HepG2 (cell line): ENCODE measurements at regions not wholly inside any gene's neighbourhood (a gene's known extent, or its start where the extent isn't known, plus 50 kb on each side); places are given as distances from the start of the nearest gene placed in this dataset.

ENCODE experiments used
- ATAC-seq: fragments of 200-7000 bp; cut with Tn5 transposase; 3 replicates; pipeline ENCODE4 v1.9.1; 2020; ENCODE audit warnings: mild to moderate bottlenecking, moderate library complexity
- BruUV-seq: library from RNA; stranded (reverse); fragments of 400-500 nt; replicated peaks from 2 replicates; lab custom pipeline; 2021; lab: Mats Ljungman, UMichigan
- CTCF ChIA-PET: fragments of 300-600 bp; formaldehyde crosslinking; extraction: SDS; loops from one replicate; lab custom pipeline; 2021; ENCODE audit warnings: low total read pairs, inconsistent platforms, low intra/inter-chr PET ratio; lab: Yijun Ruan, JAX
- POLR2A ChIA-PET: fragments of 350-600 bp; sonication (Branson Sonifier 250); formaldehyde crosslinking; loops from one replicate; lab custom pipeline; 2020; ENCODE audit warnings: antibody characterized with exemption, inconsistent platforms; lab: Yijun Ruan, JAX
- DNase-seq: peaks from one replicate; pipeline ENCODE4 v3.0.0-alpha.2; 2015; ENCODE audit warnings: low spot score
- FAIRE-seq: peaks from 3 replicates; lab custom pipeline; 2011; peaks lifted over from hg19 to GRCh38; lab: Jason Lieb, UNC
- H2AFZ ChIP-seq: one replicate; pipeline ENCODE4 v1.6.1; 2011; ENCODE audit warnings: low read length, inconsistent platforms
- H3K27ac ChIP-seq: fragments of 300-600 bp; 3 replicates; pipeline ENCODE4 v1.8.0; 2011; ENCODE audit warnings: mixed run types, mild to moderate bottlenecking, mixed read lengths, low read length, inconsistent platforms; ENCODE audit not compliant: insufficient read depth; ENCODE audit errors: extremely low read length
- H3K27me3 ChIP-seq, 2 experiments: fragments of 200-600 bp in 1 of 2; 2 replicates in 1 of 2; 3 replicates in 1 of 2; pipeline versions ENCODE4 v1.6.0 to v1.8.0; 2011; ENCODE audit warnings: low read length in 2 of 2, mild to moderate bottlenecking in 2 of 2, moderate library complexity in 2 of 2, inconsistent platforms in 1 of 2; ENCODE audit not compliant: insufficient read depth in 2 of 2, control insufficient read depth in 1 of 2
- H3K36me3 ChIP-seq, 2 experiments: fragments of 200-600 bp in 1 of 2; replicated peaks in 1 of 2; 2 replicates in 1 of 2; 3 replicates in 1 of 2; pipeline versions ENCODE4 v1.5.1 to v1.8.0; 2011; ENCODE audit warnings: low read length in 2 of 2, inconsistent platforms in 1 of 2; ENCODE audit not compliant: insufficient read depth in 2 of 2, control insufficient read depth in 1 of 2
- H3K4me1 ChIP-seq: 2 replicates; pipeline ENCODE4 v1.5.1; 2012; ENCODE audit warnings: low read length, inconsistent platforms; ENCODE audit not compliant: insufficient read depth
- H3K4me2 ChIP-seq: 2 replicates; pipeline ENCODE4 v1.6.0; 2011; ENCODE audit warnings: low read depth, low read length, inconsistent platforms
- H3K4me3 ChIP-seq, 3 experiments: fragments of 200-600 bp in 1 of 3; sonication (generic), shearing (Covaris generic) in 1 of 3; replicated peaks in 1 of 3; 2 replicates each; pipeline ENCODE4 v1.5.1; 2011 to 2016; ENCODE audit warnings: low read length in 3 of 3, inconsistent platforms in 2 of 3, low read depth in 2 of 3, mild to moderate bottlenecking in 2 of 3, control low read depth in 1 of 3, mixed read lengths in 1 of 3; ENCODE audit not compliant: insufficient read depth in 1 of 3
- H3K79me2 ChIP-seq: one replicate; pipeline ENCODE4 v1.6.1; 2011; ENCODE audit warnings: low read length, inconsistent platforms; ENCODE audit not compliant: insufficient read depth
- H3K9ac ChIP-seq: 2 replicates; pipeline ENCODE4 v1.6.0; 2011; ENCODE audit warnings: mild to moderate bottlenecking, low read depth, low read length, inconsistent platforms; ENCODE audit not compliant: insufficient read depth
- H3K9me3 ChIP-seq: 2 replicates; pipeline ENCODE4 v1.5.1; 2012; ENCODE audit warnings: mild to moderate bottlenecking, low read length
- H4K20me1 ChIP-seq: 2 replicates; pipeline ENCODE4 v1.6.0; 2011; ENCODE audit warnings: inconsistent platforms, mild to moderate bottlenecking, low read length, moderate library complexity; ENCODE audit not compliant: insufficient read depth
- FOXP1 ChIP-seq, 2 experiments: fragments of 450-650 bp in 1 of 2; IDR thresholded peaks; 2 replicates each; pipeline ENCODE4 v1.6.1; 2017 to 2018; ENCODE audit warnings: antibody characterized with exemption in 1 of 2
- HDAC1 ChIP-seq: sonication (generic); formaldehyde crosslinking; IDR thresholded peaks from 2 replicates; pipeline ENCODE4 v1.5.1; 2020; ENCODE audit warnings: mild to moderate bottlenecking, missing genetic modification reagents
- JARID2 ChIP-seq: sonication (generic); formaldehyde crosslinking; IDR thresholded peaks from 2 replicates; pipeline ENCODE4 v1.8.1; 2023; ENCODE audit warnings: missing genetic modification reagents, inconsistent platforms; ENCODE audit not compliant: insufficient replicate concordance
- KMT2A ChIP-seq: sonication (generic); formaldehyde crosslinking; IDR thresholded peaks from 2 replicates; pipeline ENCODE4 v1.4.0; 2020; ENCODE audit warnings: missing genetic modification reagents
- MTA1 ChIP-seq: sonication (generic); formaldehyde crosslinking; IDR thresholded peaks from 2 replicates; pipeline ENCODE4 v1.4.0; 2020; ENCODE audit warnings: missing genetic modification reagents, mild to moderate bottlenecking, borderline replicate concordance
- NFKB2 ChIP-seq: sonication (generic); formaldehyde crosslinking; IDR thresholded peaks from 2 replicates; pipeline ENCODE4 v1.4.0; 2020; ENCODE audit warnings: missing genetic modification reagents, borderline replicate concordance
- NRL ChIP-seq: sonication (generic); formaldehyde crosslinking; IDR thresholded peaks from 2 replicates; pipeline ENCODE4 v1.5.0; 2020; ENCODE audit warnings: missing genetic modification reagents, mild to moderate bottlenecking, moderate library complexity, borderline replicate concordance
- PAWR ChIP-seq: sonication (generic); formaldehyde crosslinking; IDR thresholded peaks from 2 replicates; pipeline ENCODE4 v1.4.0; 2020; ENCODE audit warnings: missing genetic modification reagents, mild to moderate bottlenecking, borderline replicate concordance
- POLR2G ChIP-seq: fragments of 200-400 bp; formaldehyde crosslinking; IDR thresholded peaks from 2 replicates; pipeline ENCODE4 v1.6.1; 2018; ENCODE audit warnings: mild to moderate bottlenecking, low read depth, low read length, moderate library complexity
- PTBP1 ChIP-seq: fragments of 200-400 bp; formaldehyde crosslinking; IDR thresholded peaks from 2 replicates; pipeline ENCODE4 v1.6.1; 2018; ENCODE audit warnings: low read length, low read depth; ENCODE audit not compliant: poor library complexity, severe bottlenecking
- RBM22 ChIP-seq: fragments of 200-400 bp; formaldehyde crosslinking; optimal IDR thresholded peaks from 2 replicates; pipeline ENCODE3; 2017; ENCODE audit warnings: mild to moderate bottlenecking, low read length, moderate library complexity
- REL ChIP-seq: sonication (generic); formaldehyde crosslinking; conservative IDR thresholded peaks from 2 replicates; pipeline ENCODE4 v1.8.0; 2022; ENCODE audit warnings: mild to moderate bottlenecking, missing genetic modification reagents, moderate library complexity
- RORA ChIP-seq: sonication (generic); formaldehyde crosslinking; IDR thresholded peaks from 2 replicates; pipeline ENCODE4 v1.5.0; 2020; ENCODE audit warnings: mild to moderate bottlenecking, missing genetic modification reagents, moderate library complexity
- SIN3A ChIP-seq: IDR thresholded peaks from 2 replicates; pipeline ENCODE4 v1.6.1; 2011; ENCODE audit warnings: low read depth, mild to moderate bottlenecking, control low read depth, low read length, borderline replicate concordance
- ZBTB3 ChIP-seq: sonication (generic); formaldehyde crosslinking; IDR thresholded peaks from 2 replicates; pipeline ENCODE4 v1.4.0; 2020; ENCODE audit warnings: low read depth, mild to moderate bottlenecking, moderate library complexity, missing genetic modification reagents, borderline replicate concordance
- ZFP36L2 ChIP-seq: sonication (generic); formaldehyde crosslinking; IDR thresholded peaks from 2 replicates; pipeline ENCODE4 v1.4.0; 2020; ENCODE audit warnings: missing genetic modification reagents
- ZNF10 ChIP-seq: sonication (generic); formaldehyde crosslinking; IDR thresholded peaks from 2 replicates; pipeline ENCODE4 v1.4.0; 2020; ENCODE audit warnings: mild to moderate bottlenecking, low read depth, missing genetic modification reagents, borderline replicate concordance
- ZNF232 ChIP-seq: sonication (generic); formaldehyde crosslinking; IDR thresholded peaks from 2 replicates; pipeline ENCODE4 v1.4.0; 2020; ENCODE audit warnings: missing genetic modification reagents, borderline replicate concordance
- ZNF597 ChIP-seq: sonication (generic); formaldehyde crosslinking; IDR thresholded peaks from 2 replicates; pipeline ENCODE4 v1.5.0; 2020; ENCODE audit warnings: missing genetic modification reagents
- ZNF792 ChIP-seq: IDR thresholded peaks from 2 replicates; pipeline ENCODE4 v1.6.1; 2016
- WGBS: methylation state at CpG from one replicate; pipeline ENCODE4 v1.1.6; 2017; ENCODE audit warnings: low lambda C conversion rate; 5-methylcytosine and 5-hydroxymethylcytosine counted together
- in situ Hi-C: cut with HindIII; loops from 2 replicates; pipeline ENCODE4 v1.10.0; 2017; ENCODE audit warnings: low pct_unique_long_range_greater_than_20kb; ENCODE audit not compliant: extremely low pct_ligation_motif_present
- intact Hi-C: fragments of 100-400 bp; cut with micrococcal nuclease; formaldehyde crosslinking; loops from one replicate; pipeline ENCODE4 v1.10.0; 2022; ENCODE audit not compliant: unreplicated experiment
- TF ChIP-seq, protein P1 (sequence below): sonication (generic); formaldehyde crosslinking; IDR thresholded peaks from 2 replicates; pipeline ENCODE4 v1.9.0; 2022; ENCODE audit warnings: low read depth, missing genetic modification reagents
- TF ChIP-seq, protein P2 (sequence below): IDR thresholded peaks from 2 replicates; pipeline ENCODE4 v1.6.1; 2016; ENCODE audit warnings: missing compliant biosample characterization, missing genetic modification reagents, borderline replicate concordance

DNA sequence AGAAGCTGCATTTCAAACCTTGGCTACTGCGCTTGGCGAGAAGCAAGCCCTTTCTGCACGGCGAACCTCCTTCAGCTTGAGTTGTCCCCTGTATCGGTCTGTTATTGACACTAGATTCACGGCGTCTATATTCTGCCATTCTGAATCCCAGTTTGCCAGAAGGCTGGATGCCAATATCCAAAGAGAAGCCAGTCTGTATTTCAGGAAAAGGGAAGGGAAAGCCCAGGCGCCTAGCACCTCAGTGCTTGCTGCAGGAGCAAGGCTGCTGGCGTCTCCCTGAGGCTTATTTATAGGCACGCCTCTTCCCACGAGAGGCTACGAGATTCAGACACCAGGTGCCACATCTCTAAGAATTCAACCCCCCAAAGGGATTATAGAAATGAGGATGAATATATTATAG, 89.6 kb upstream of the CDH4 start (continued):
- TF ChIP-seq HDAC1 (CRISPR knock-in tag), result no peak
- TF ChIP-seq NRL (CRISPR knock-in tag), result no peak
- no peak for TF ChIP-seq PAWR
- no peak for TF ChIP-seq ZBTB3 (CRISPR knock-in tag)
- no peak for TF ChIP-seq RBM22

- DNase-seq (no peak), FAIRE-seq (no peak), ATAC-seq (no peak)
- intact Hi-C loops (no loop called here), in situ Hi-C loops (no loop called here)
- H3K4me2 ChIP-seq, result no peak overlapping the region
- no peaks in the 10 kb centered on the region for H3K9me3 ChIP-seq
- no peaks in the 10 kb centered on the region for H3K36me3 ChIP-seq
- no peak overlapping the region for H3K27ac ChIP-seq
- H3K9ac ChIP-seq, result no peak overlapping the region
- H3K4me3 ChIP-seq, result no peak overlapping the region
- TF ChIP-seq SIN3A (no peak), KMT2A (CRISPR knock-in tag) (no peak), MTA1 (CRISPR knock-in tag) (no peak), ZNF792 (CRISPR knock-in tag) (no peak), RORA (CRISPR knock-in tag) (no peak), ZFP36L2 (no peak), NFKB2 (CRISPR knock-in tag) (no peak), ZNF10 (CRISPR knock-in tag) (no peak), REL (CRISPR knock-in tag) (no peak), POLR2G (no peak), ZNF232 (CRISPR knock-in tag) (no peak), PAWR (no peak), PTBP1 (no peak), FOXP1 (IDR thresholded peaks at IDR 0.05) (no peak), FOXP1 (CRISPR knock-in tag; IDR thresholded peaks at IDR 0.05) (no peak), ZNF597 (no peak), JARID2 (CRISPR knock-in tag) (no peak)
- TF ChIP-seq, protein P1, sequence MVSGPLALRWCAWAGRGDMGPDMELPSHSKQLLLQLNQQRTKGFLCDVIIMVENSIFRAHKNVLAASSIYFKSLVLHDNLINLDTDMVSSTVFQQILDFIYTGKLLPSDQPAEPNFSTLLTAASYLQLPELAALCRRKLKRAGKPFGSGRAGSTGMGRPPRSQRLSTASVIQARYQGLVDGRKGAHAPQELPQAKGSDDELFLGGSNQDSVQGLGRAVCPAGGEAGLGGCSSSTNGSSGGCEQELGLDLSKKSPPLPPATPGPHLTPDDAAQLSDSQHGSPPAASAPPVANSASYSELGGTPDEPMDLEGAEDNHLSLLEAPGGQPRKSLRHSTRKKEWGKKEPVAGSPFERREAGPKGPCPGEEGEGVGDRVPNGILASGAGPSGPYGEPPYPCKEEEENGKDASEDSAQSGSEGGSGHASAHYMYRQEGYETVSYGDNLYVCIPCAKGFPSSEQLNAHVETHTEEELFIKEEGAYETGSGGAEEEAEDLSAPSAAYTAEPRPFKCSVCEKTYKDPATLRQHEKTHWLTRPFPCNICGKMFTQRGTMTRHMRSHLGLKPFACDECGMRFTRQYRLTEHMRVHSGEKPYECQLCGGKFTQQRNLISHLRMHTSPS, result no peak
- TF ChIP-seq, protein P2, sequence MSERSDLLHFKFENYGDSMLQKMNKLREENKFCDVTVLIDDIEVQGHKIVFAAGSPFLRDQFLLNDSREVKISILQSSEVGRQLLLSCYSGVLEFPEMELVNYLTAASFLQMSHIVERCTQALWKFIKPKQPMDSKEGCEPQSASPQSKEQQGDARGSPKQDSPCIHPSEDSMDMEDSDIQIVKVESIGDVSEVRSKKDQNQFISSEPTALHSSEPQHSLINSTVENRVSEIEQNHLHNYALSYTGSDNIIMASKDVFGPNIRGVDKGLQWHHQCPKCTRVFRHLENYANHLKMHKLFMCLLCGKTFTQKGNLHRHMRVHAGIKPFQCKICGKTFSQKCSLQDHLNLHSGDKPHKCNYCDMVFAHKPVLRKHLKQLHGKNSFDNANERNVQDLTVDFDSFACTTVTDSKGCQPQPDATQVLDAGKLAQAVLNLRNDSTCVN (CRISPR knock-in tag), result no peak
- POLR2A ChIA-PET, result no interaction called here
- CTCF ChIA-PET, result no interaction called here
- no peaks in the 10 kb centered on the region for H3K79me2 ChIP-seq
- H4K20me1 ChIP-seq, result no peaks in the 10 kb centered on the region
- no TSS peak for BruUV-seq
- WGBS, result 29% methylated on average over 6 of the region's 7 CpGs
- no peaks in the 10 kb centered on the region for H3K4me1 ChIP-seq
- 0 out of 5 replicates have a peak, but pooled peaks cover 0 to 6% of the 10 kb centered on the region in 2 experiments for H3K27me3 ChIP-seq
- H2AFZ ChIP-seq, result no peak overlapping the region
Measured at GRCh38 chr20:61163031-61163430, 89.0 kb upstream of the CDH4 start.
